SU-DHL-6 (cell line): ENCODE measurements at regions not wholly inside any gene's neighbourhood (a gene's known extent, or its start where the extent isn't known, plus 50 kb on each side); places are given as distances from the start of the nearest gene placed in this dataset.

ENCODE experiments used
- CTCF ChIP-seq: fragments of 200-600 bp; sonication (generic); IDR thresholded peaks from one replicate; pipeline ENCODE4 v1.5.1; 2017; ENCODE audit warnings: antibody characterized with exemption, mild to moderate bottlenecking, low read length, moderate library complexity; ENCODE audit not compliant: insufficient read depth, poor library complexity, severe bottlenecking
- EZH2phosphoT487 ChIP-seq: fragments of 200-600 bp; sonication (generic), shearing (Covaris generic); conservative IDR thresholded peaks from 2 replicates; pipeline ENCODE4 v1.6.1; 2018; ENCODE audit warnings: mild to moderate bottlenecking, antibody characterized with exemption, low read length, moderate library complexity, mixed read lengths

- TF ChIP-seq CTCF = no peak
- TF ChIP-seq EZH2phosphoT487 = no peak
These were observed 154.3 kb upstream of the GNAI1 start for GRCh38 chr7:79980376-79980775.
